HL-60 (cell line): ENCODE measurements at regions not wholly inside any gene's neighbourhood (a gene's known extent, or its start where the extent isn't known, plus 50 kb on each side); places are given as distances from the start of the nearest gene placed in this dataset.

Experiments
- GABPA ChIP-seq: IDR thresholded peaks from 2 replicates; pipeline ENCODE4 v1.6.1; 2012; ENCODE audit warnings: low read depth
- POLR2AphosphoS5 ChIP-seq: IDR thresholded peaks from 2 replicates; pipeline ENCODE4 v1.6.1; 2012; ENCODE audit warnings: low read depth
- TF ChIP-seq, protein P1 (sequence below): IDR thresholded peaks from one replicate; pipeline ENCODE4 v1.5.1; 2011; ENCODE audit warnings: low read length, control low read depth, inconsistent platforms; ENCODE audit not compliant: insufficient read depth

DNA sequence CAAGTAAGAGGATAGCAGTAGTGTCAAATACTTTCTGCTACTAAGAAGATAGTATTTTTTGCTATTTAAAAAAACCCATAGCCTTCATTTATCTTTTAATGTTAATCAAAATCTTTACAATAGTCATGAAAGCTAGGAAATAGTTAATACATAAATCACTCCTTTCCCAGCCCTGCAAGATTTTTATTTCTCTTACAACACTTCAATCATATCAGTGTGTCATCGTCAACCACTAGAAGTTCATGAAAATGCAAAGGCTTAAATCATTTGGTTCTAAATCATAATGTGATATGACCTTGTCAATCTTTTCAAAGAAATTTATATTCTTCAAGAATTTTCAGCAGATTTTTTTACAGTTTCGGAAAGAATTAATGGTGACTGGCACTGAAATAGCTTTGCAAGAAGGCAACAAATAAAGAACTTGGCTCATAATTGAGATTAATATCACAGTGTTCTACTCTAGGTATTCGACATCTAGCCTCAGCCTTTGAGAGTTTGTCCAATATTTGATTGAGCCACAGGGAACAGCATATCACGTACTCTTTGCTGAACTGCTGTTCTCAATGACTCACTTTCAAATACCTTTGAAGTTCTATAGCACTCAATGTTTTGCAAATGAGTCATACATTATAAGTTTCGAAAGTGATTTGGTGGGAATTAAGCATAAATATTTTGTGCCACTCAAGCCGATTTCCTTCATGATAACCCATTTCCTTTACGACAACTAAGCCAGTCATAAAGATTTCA lies 384.0 kb upstream of the FOXG1 start:
- TF ChIP-seq, protein P1, sequence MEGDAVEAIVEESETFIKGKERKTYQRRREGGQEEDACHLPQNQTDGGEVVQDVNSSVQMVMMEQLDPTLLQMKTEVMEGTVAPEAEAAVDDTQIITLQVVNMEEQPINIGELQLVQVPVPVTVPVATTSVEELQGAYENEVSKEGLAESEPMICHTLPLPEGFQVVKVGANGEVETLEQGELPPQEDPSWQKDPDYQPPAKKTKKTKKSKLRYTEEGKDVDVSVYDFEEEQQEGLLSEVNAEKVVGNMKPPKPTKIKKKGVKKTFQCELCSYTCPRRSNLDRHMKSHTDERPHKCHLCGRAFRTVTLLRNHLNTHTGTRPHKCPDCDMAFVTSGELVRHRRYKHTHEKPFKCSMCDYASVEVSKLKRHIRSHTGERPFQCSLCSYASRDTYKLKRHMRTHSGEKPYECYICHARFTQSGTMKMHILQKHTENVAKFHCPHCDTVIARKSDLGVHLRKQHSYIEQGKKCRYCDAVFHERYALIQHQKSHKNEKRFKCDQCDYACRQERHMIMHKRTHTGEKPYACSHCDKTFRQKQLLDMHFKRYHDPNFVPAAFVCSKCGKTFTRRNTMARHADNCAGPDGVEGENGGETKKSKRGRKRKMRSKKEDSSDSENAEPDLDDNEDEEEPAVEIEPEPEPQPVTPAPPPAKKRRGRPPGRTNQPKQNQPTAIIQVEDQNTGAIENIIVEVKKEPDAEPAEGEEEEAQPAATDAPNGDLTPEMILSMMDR: no peak
- TF ChIP-seq POLR2AphosphoS5 (no peak), GABPA (no peak)
